ENCODE measurements at regions not wholly inside any gene's neighbourhood (a gene's known extent, or its start where the extent isn't known, plus 50 kb on each side); places are given as distances from the start of the nearest gene placed in this dataset.

GRCh38 chr1:222225316-222225691 lies 322.6 kb downstream of the HHIPL2 start:
- TF ChIP-seq, protein P1, sequence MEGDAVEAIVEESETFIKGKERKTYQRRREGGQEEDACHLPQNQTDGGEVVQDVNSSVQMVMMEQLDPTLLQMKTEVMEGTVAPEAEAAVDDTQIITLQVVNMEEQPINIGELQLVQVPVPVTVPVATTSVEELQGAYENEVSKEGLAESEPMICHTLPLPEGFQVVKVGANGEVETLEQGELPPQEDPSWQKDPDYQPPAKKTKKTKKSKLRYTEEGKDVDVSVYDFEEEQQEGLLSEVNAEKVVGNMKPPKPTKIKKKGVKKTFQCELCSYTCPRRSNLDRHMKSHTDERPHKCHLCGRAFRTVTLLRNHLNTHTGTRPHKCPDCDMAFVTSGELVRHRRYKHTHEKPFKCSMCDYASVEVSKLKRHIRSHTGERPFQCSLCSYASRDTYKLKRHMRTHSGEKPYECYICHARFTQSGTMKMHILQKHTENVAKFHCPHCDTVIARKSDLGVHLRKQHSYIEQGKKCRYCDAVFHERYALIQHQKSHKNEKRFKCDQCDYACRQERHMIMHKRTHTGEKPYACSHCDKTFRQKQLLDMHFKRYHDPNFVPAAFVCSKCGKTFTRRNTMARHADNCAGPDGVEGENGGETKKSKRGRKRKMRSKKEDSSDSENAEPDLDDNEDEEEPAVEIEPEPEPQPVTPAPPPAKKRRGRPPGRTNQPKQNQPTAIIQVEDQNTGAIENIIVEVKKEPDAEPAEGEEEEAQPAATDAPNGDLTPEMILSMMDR (IDR thresholded peaks at IDR 0.05; ENCODE audit: borderline replicate concordance, extremely low read depth, insufficient read depth) = no peak
- intact Hi-C loops (cut with DNase I) = no loop called here
- Histone ChIP-seq H3K27me3 (ENCODE audit: control insufficient read depth, insufficient read depth, low read length) (no peaks in the 10 kb centered on the region), H3K4me1 (ENCODE audit: control insufficient read depth in 2 of 3, insufficient read depth in 2 of 3, low read depth in 1 of 3, low read length in 3 of 3) (no peaks in the 10 kb centered on the region), H3K4me3 (ENCODE audit: low read length in 3 of 3) (no peak overlapping the region), H3K27ac (ENCODE audit: low read depth in 2 of 2, low read length in 2 of 2) (no peak overlapping the region), H3K36me3 (ENCODE audit: control insufficient read depth in 2 of 3, insufficient read depth in 3 of 3, low read length in 3 of 3) (no peaks in the 10 kb centered on the region), H3K9ac (ENCODE audit: low read length in 3 of 3) (no peak overlapping the region), H3K9me3 (ENCODE audit: control insufficient read depth in 2 of 3, insufficient read depth in 1 of 3, low read length in 3 of 3) (no peaks in the 10 kb centered on the region)
- DNase-seq (no peak), FAIRE-seq (no peak)

- Histone ChIP-seq H3K27me3 (ENCODE audit: control insufficient read depth, insufficient read depth, low read length) (no peaks in the 10 kb centered on the region), H3K27ac (ENCODE audit: low read depth in 2 of 2, low read length in 2 of 2) (no peak overlapping the region), H3K4me3 (ENCODE audit: low read length in 3 of 3) (no peak overlapping the region), H3K4me1 (ENCODE audit: control insufficient read depth in 2 of 3, insufficient read depth in 2 of 3, low read depth in 1 of 3, low read length in 3 of 3) (no peaks in the 10 kb centered on the region), H3K36me3 (ENCODE audit: control insufficient read depth in 2 of 3, insufficient read depth in 3 of 3, low read length in 3 of 3) (no peaks in the 10 kb centered on the region), H3K9me3 (ENCODE audit: control insufficient read depth in 2 of 3, insufficient read depth in 1 of 3, low read length in 3 of 3) (no peaks in the 10 kb centered on the region), H3K9ac (ENCODE audit: low read length in 3 of 3) (no peak overlapping the region)
- TF ChIP-seq, protein P1 (IDR thresholded peaks at IDR 0.05; ENCODE audit: borderline replicate concordance, extremely low read depth, insufficient read depth) = no peak
- peak in 2 of 5 donors; percentile 3 to 11 for DNase-seq
- intact Hi-C loops (cut with DNase I) = no loop called here
- FAIRE-seq = no peak
Measured at GRCh38 chr1:222224636-222225315, 323.1 kb downstream of the HHIPL2 start.

DNA sequence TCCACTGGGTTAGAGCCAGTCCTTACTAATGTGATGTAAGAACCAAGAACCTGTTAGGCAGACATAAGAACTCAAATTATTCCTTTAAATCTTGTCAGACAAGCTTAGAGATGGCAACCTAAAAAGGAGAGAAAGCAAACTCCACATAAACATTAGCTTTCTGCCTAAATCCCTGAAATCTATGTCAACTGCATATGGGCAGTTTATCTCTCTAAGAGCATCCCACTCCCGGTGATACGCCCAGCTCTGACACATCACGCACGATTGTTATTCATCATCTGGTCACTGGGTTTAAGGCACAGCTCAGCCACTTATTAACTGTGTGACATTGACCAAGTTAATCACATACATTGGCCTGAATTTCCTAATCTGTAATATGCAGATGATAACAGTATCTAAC lies 323.7 kb downstream of the HHIPL2 start:
- FAIRE-seq (no peak), DNase-seq (no peak)
- Histone ChIP-seq H3K36me3 (ENCODE audit: control insufficient read depth in 2 of 3, insufficient read depth in 3 of 3, low read length in 3 of 3) (no peaks in the 10 kb centered on the region), H3K27ac (ENCODE audit: low read depth in 2 of 2, low read length in 2 of 2) (no peak overlapping the region), H3K9me3 (ENCODE audit: control insufficient read depth in 2 of 3, insufficient read depth in 1 of 3, low read length in 3 of 3) (no peaks in the 10 kb centered on the region), H3K27me3 (ENCODE audit: control insufficient read depth, insufficient read depth, low read length) (no peaks in the 10 kb centered on the region), H3K4me3 (ENCODE audit: low read length in 3 of 3) (no peak overlapping the region), H3K9ac (ENCODE audit: low read length in 3 of 3) (no peak overlapping the region), H3K4me1 (ENCODE audit: control insufficient read depth in 2 of 3, insufficient read depth in 2 of 3, low read depth in 1 of 3, low read length in 3 of 3) (no peaks in the 10 kb centered on the region)
- intact Hi-C loops (cut with DNase I) = no loop called here
- TF ChIP-seq, protein P1 (IDR thresholded peaks at IDR 0.05; ENCODE audit: borderline replicate concordance, extremely low read depth, insufficient read depth) = no peak

- no peaks in the 10 kb centered on the region for H3K36me3 ChIP-seq (ENCODE audit: control insufficient read depth in 2 of 3, insufficient read depth in 3 of 3, low read length in 3 of 3)
- no peak overlapping the region for H3K4me3 ChIP-seq (ENCODE audit: low read length in 3 of 3)
- FAIRE-seq (no peak), DNase-seq (no peak)
- no peak overlapping the region for H3K27ac ChIP-seq (ENCODE audit: low read depth in 2 of 2, low read length in 2 of 2)
- H3K27me3 ChIP-seq (ENCODE audit: control insufficient read depth, insufficient read depth, low read length) = no peaks in the 10 kb centered on the region
- TF ChIP-seq, protein P1 (IDR thresholded peaks at IDR 0.05; ENCODE audit: borderline replicate concordance, extremely low read depth, insufficient read depth) = no peak
- H3K9ac ChIP-seq (ENCODE audit: low read length in 3 of 3) = no peak overlapping the region
- intact Hi-C loops (cut with DNase I) = no loop called here
- peaks cover 0 to 2% (median 0%) of the 10 kb centered on the region in 3 donors for H3K9me3 ChIP-seq (ENCODE audit: control insufficient read depth in 2 of 3, insufficient read depth in 1 of 3, low read length in 3 of 3)
- H3K4me1 ChIP-seq (ENCODE audit: control insufficient read depth in 2 of 3, insufficient read depth in 2 of 3, low read depth in 1 of 3, low read length in 3 of 3) = no peaks in the 10 kb centered on the region
Measured at GRCh38 chr1:222223010-222223409, 324.9 kb downstream of the HHIPL2 start.
